GM18907 (cell line): ENCODE measurements at regions not wholly inside any gene's neighbourhood (a gene's known extent, or its start where the extent isn't known, plus 50 kb on each side); places are given as distances from the start of the nearest gene placed in this dataset.

Experiments used
- ATAC-seq: cut with Tn5 transposase; IDR thresholded peaks from one replicate; pipeline ENCODE4 v1.9.1; 2021; ENCODE audit warnings: mild to moderate bottlenecking, moderate library complexity; ENCODE audit not compliant: unreplicated experiment

DNA sequence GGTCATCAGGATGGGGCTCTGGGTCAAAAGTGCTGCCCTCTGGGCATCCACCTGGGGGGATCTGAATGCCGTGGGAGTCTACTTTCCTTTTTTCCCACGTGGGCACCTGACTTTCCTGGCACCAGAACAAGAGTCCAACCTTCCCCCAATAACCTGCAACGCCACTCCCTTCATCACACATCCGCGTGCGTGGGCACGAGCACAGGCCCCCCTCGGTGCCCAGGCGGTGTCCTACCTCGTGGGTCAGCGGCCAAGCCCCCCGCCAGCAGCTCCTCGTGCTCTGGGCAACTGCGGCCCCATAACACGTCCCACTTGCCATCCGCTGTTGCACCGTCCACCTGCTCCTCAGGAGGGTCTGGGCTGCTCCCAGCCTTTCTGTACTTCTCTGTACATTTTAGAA, 87.0 kb downstream of the YTHDF1 start:
- no peak for ATAC-seq

DNA sequence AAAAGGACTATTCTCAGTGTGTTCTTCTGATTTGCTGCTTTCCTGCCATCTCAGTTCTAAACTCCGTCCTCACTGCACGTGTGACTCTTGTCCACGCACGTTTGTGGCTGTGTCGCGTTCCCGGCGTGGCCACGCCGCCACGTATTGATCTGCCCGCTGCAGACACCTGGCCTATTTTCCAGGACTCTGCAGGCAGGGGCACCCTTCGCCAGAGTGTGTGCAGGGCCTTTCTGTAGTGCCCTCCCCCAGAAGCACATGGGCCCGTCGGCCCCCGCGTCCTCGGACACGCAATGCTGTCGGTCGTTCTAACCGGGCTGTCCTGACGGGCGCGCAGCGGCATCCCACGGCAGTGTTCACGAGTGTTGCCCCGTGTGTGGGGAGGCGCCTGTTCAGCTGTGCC, 87.6 kb downstream of the YTHDF1 start:
- no peak for ATAC-seq

DNA sequence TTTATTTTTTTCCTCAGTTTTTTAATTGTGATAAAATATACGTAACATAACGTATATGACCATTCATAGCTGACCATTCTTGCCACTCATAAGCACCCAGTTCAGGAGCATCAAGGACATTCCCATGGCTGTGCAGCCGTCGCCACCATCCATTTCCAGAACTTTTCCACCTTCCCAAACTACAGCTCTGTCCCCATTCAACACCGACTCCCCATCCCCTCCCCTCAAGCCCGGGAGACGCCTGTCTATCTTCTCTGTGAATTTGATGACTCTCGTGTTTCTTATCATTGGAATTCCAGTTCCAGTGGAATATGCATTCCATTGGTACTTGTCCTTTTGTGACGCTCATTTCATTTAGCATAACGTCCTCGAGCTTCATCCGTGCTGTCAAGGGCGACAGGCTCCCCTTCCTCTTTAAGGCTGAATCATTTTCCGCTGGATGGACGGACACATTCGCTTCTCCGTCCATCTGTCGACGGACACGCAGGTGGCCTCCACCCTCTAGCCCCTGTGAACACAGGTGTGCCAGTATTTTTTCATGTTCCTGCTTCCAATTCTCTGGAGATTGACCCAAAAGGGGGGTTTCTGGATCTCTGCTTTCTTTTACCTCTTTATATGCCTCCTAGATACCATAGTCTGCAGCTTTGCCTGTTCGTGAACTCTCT, 88.1 kb downstream of the YTHDF1 start:
- no peak for ATAC-seq

GRCh38 chr20:63126876-63127699, 88.8 kb downstream of the YTHDF1 start:
- ATAC-seq: no peak

DNA sequence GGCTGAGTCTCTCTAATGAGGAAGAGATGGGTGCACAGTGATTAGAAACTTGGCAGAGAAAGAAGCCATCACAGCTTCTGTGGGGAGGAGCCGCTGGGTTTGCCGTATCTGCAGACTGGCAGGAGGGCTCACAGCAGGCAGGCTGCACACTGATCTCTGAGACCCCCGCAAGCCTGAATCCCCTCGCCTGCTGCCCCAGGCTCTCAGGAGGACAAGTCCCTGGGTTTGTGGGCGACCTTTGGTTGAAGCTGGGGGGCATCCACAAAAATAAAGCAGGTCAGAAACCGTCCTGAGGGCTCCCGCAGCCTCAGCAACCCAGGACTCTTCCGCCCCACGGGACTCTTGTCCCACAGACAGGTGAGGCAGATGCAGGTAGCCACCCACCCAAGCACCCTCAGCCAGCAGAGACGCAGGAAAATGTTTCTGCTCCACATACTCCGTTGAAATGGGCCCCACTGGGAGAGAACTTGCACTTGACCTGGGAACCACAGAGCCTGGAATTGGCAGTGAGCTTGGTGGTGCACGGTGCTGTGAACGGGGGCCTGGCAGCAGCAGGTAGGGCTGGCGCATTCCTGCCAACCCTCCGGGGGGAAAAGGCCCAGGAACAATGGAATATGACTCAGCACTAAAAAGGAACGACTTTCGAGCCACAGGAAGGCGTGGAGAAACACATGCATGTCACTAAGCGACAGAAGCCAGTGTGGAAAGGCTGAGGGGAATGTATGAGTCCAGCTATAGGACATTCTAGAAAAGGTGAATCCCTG, 89.9 kb downstream of the YTHDF1 start:
- ATAC-seq: no peak

GRCh38 chr20:63125581-63125837, 90.4 kb downstream of the YTHDF1 start:
- ATAC-seq: no peak

DNA sequence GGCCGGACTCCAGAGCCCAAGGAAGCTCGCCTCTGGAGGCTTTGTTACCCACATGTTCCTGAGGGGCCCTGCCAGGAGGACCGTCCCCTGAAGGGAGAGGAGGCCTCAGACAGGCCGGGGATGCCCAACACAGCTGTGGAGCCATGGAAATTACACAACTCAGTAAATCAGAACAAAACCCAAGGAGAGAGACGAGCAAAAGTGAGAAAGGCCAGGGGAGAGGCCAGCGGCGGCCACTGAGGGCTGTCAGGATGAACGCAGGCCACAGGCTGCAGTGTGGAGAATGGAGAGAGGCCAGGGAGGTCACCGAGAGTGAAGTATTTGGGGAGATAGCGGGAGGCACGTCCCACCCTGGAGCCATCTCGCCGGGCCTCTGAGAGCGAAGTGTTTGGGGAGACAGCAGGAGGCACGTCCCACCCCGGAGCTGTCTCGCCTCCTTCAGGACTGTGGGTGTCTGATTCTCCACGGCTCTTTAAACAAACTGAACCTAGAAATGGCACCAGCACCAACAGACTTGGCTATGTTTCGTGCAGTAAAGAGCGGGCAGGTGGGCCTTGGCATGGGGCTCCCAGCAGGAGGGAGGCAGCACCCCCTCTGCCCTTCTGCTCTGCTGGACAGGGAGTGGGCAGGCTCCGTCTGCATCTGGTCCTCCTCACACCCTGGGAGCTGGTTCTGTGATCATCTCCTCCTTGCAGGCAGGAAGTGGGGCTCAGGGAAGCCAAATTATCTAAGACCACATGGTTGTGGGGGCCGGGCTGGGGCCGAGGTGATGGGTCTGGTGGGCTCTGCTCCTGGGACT, 91.0 kb downstream of the YTHDF1 start:
- no peak for ATAC-seq

GRCh38 chr20:63124092-63124781, 91.7 kb downstream of the YTHDF1 start:
- ATAC-seq: no peak

- ATAC-seq: no peak
Observed at GRCh38 chr20:63123331-63123741, 92.6 kb downstream of the YTHDF1 start.

DNA sequence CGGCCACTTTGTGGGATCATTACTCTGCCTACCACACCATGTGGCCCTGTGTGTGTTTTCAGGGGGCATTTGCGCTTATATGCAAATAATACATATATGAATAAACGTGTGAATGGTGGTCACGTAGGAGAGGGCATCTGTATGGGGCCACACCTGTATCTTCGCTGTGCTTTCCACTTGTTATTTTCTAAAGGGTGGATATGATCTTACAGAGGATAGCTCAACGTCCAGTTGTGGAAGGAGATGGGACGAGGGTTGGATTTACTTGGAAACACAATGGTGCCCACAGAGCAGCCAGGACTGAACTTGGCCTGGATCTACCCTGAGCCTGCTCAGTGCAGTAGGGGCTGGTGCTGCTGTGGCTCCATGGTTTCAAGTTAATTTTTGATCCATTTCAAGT, 93.3 kb downstream of the YTHDF1 start:
- ATAC-seq: no peak

DNA sequence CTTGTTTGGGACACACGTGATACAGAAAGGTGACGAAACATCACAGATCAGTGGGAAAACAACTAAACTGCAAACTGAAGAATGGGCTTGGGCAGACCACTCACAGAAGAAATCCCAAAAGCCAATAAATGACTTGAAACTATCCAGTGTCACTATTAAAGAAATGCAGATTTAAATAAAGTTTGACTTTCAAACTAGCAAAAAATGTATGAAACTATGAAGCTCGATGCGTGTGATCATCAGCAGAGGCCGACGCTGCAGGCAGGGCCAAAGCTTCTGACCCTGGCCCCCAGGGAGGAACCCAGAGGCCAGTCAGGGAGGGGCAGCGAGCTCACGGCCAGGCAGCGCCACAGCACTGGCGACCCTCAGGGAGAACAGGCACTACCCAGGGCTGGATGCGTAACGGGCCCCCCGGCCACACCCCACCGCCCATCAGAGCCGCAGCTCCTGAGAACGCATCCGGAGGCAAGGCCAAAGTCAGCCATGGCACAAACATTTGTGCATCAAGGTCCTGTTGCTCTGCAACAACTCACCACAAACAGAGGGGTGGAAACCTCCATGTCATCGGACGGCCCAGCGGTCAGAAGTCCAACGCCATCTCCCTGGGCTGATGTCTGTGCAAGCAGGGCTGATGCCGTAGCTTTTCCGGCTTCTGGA, 94.1 kb downstream of the YTHDF1 start:
- no peak for ATAC-seq

DNA sequence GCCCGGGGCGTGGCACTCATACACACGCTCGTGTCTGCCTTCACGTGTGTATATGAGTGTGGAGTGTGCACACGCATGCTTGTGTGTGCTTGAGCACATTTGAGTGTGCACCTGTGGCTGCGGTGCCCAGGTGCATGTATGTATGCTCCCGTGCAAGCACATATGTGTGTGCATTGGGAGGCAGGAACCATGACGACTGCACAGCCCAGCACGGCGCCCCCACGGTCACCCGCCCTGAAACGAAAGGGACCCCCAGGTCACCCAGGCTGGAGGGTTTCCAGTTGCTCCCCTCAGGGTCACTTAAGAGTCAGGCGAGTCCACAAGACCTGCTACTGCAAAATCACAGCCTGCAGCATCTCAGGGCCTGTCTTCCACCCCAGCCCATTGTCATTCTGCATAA, 94.7 kb downstream of the YTHDF1 start:
- ATAC-seq: no peak

GRCh38 chr20:63120808-63121090, 95.2 kb downstream of the YTHDF1 start:
- ATAC-seq: no peak

DNA sequence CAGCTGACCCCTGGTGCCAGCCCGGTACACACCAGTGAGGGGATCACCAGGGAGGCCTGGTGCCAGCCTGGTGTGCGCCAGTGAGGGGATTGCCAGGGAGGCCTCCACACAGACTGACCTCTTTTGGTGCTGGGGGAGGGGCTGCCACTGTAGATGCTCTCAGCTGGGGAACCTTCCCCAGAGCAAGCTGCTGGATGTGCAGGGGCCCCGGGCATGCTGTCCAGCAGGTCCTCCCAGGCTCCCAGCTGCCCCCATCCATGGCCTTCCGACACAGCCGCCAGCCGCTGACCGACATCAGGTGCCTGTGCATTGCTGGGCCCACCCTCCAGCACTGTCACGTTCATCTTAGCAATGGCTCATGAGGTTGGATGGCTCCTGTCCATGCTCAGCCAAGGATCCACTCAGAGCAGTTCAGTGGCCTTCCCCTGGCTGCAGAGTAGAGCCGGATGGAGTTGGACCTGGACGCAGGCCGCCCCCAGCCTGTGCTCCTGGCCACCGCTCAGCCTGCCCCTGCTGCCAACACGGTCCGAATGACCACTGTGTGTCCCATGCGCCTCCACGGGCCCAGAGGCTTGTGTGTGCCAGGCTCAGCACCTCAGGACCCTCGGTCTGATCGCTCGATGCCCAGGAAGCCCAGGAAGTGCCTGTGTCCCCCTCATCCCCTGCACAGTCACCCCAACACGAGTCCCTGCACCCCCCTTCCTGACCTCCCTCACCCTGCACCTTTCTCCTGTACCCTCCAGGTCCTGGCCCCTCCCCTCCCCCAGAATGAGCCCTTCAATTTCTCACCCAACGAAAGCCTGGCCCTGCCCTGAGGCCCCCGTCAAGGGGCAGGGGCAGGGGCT, 95.7 kb downstream of the YTHDF1 start:
- no peak for ATAC-seq

- ATAC-seq: no peak
Observed at GRCh38 chr20:63119121-63119962, 96.6 kb downstream of the YTHDF1 start.

DNA sequence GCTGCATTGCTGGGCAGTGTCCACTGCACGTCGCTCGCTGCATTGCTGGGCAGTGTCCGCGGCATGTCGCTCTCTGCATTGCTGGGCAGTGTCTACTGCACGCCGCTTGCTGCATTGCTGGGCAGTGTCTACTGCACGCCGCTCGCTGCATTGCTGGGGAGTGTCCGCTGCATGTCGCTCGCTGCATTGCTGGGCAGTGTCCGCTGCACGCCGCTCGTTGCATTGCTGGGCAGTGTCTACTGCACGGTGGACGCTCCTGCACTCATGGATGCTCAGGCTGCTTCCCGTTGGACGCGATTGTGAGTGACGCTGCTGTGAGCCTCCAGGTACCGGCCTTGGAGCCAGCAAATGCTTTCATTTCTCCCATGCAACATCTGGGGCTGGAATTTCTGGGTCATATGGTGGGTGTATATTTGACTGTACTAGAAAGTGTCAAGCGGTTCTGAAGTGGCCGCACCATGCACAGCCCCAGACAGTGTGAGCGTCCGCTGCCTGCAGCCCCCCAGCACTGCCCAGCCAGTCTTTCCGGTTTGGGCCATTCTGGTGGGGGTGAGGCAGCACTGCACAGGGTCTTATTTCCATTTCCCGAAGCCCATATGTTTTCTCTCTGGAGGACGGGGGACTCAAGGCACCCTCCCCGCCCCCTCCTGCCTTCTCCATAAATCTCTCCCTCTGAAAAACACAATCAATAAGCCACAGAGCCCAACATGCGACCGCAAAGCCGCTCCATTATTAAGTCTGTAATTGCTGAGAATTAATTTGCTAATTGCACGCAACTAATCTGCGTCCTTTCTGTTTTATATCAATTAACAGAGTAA, 97.4 kb downstream of the YTHDF1 start:
- no peak for ATAC-seq

- no peak for ATAC-seq
Observed at GRCh38 chr20:63117661-63118302, 98.1 kb downstream of the YTHDF1 start.
